NB4 (cell line): ENCODE measurements at regions not wholly inside any gene's neighbourhood (a gene's known extent, or its start where the extent isn't known, plus 50 kb on each side); places are given as distances from the start of the nearest gene placed in this dataset.

Experiments
- CTCF ChIP-seq: IDR thresholded peaks from one replicate; pipeline ENCODE4 v1.5.1; 2012; ENCODE audit warnings: low read depth, low read length
- MYC ChIP-seq: IDR thresholded peaks from 2 replicates; pipeline ENCODE4 v1.6.1; 2011; ENCODE audit warnings: low read depth, low read length
- POLR2A ChIP-seq: IDR thresholded peaks from 2 replicates; pipeline ENCODE4 v1.6.1; 2011; ENCODE audit warnings: mild to moderate bottlenecking; ENCODE audit not compliant: insufficient read length; ENCODE audit errors: extremely low read depth

GRCh38 chr4:34220601-34221000 is 2023.7 kb downstream of the ARAP2 start:
- TF ChIP-seq CTCF (no peak), MYC (no peak), POLR2A (no peak)
